HG03025 (cell line): ENCODE measurements at regions not wholly inside any gene's neighbourhood (a gene's known extent, or its start where the extent isn't known, plus 50 kb on each side); places are given as distances from the start of the nearest gene placed in this dataset.
"Not testable (repeated sequence)": the region's sequence is repeated elsewhere in the genome, so short reads cannot be mapped to it uniquely, and the experiment has no call there.

ENCODE experiments used
- ATAC-seq: cut with Tn5 transposase; IDR thresholded peaks from one replicate; pipeline ENCODE4 v1.9.1; 2021; ENCODE audit warnings: mild to moderate bottlenecking, moderate library complexity; ENCODE audit not compliant: unreplicated experiment, low FRiP score

- no peak for ATAC-seq
Measured at GRCh38 chr4:60683357-60683756, 516.8 kb upstream of the ADGRL3 start.

GRCh38 chr4:60683973-60684372 lies 516.2 kb upstream of the ADGRL3 start:
- no peak for ATAC-seq

- ATAC-seq: not testable (repeated sequence)
Measured at GRCh38 chr4:60696062-60696461, 504.1 kb upstream of the ADGRL3 start.

GRCh38 chr4:60709061-60709460 lies 491.1 kb upstream of the ADGRL3 start:
- ATAC-seq: no peak

GRCh38 chr4:60718874-60719273 lies 481.3 kb upstream of the ADGRL3 start:
- no peak for ATAC-seq

- no peak for ATAC-seq
Measured at GRCh38 chr4:60721685-60722084, 478.4 kb upstream of the ADGRL3 start.

- ATAC-seq: no peak
Measured at GRCh38 chr4:60723796-60724195, 476.3 kb upstream of the ADGRL3 start.

- no peak for ATAC-seq
Measured at GRCh38 chr4:60724623-60725022, 475.5 kb upstream of the ADGRL3 start.

- no peak for ATAC-seq
Measured at GRCh38 chr4:60726779-60727178, 473.3 kb upstream of the ADGRL3 start.

- no peak for ATAC-seq
Measured at GRCh38 chr4:60729194-60729593, 470.9 kb upstream of the ADGRL3 start.

- ATAC-seq: not testable (repeated sequence)
Measured at GRCh38 chr4:60729764-60730163, 470.4 kb upstream of the ADGRL3 start.

- no peak for ATAC-seq
Measured at GRCh38 chr4:60737858-60738257, 462.3 kb upstream of the ADGRL3 start.

GRCh38 chr4:60743654-60744053 lies 456.5 kb upstream of the ADGRL3 start:
- ATAC-seq: no peak

- ATAC-seq: no peak
Measured at GRCh38 chr4:60744767-60745166, 455.4 kb upstream of the ADGRL3 start.

GRCh38 chr4:60745800-60746571 lies 454.1 kb upstream of the ADGRL3 start:
- ATAC-seq: no peak

- ATAC-seq: no peak
Measured at GRCh38 chr4:60750962-60751361, 449.2 kb upstream of the ADGRL3 start.

- ATAC-seq: no peak
Measured at GRCh38 chr4:60757986-60758680, 442.0 kb upstream of the ADGRL3 start.

- ATAC-seq: no peak
Measured at GRCh38 chr4:60759518-60760245, 440.4 kb upstream of the ADGRL3 start.

GRCh38 chr4:60780874-60781273 lies 419.3 kb upstream of the ADGRL3 start:
- ATAC-seq: no peak

GRCh38 chr4:60790608-60791007 lies 409.5 kb upstream of the ADGRL3 start:
- ATAC-seq: no peak

GRCh38 chr4:60794372-60794771 lies 405.8 kb upstream of the ADGRL3 start:
- ATAC-seq: no peak
